ENCODE measurements at regions not wholly inside any gene's neighbourhood (a gene's known extent, or its start where the extent isn't known, plus 50 kb on each side); places are given as distances from the start of the nearest gene placed in this dataset.
"Not testable (repeated sequence)": the region's sequence is repeated elsewhere in the genome, so short reads cannot be mapped to it uniquely, and the experiment has no call there.

DNA sequence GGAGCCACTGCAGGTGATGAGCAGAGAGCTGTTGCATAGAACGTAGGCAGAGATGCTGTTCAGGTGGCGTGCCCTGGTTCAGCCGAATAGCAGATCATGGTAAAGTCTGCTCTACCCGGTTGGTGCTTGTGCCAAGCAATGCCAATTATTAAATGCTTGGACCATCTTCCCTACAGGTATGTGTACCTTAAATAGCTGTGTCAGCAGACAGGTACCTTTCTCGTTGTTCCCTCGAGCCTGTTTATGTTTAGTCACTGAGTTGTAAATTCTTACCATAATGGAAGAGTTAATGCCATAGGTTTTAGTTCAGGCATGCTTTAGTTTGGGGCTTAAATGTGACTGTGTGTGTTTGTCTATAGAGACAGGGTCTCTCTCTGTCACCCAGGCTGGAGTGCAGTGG lies 112.5 kb upstream of the CPM start:
- H3K27me3 ChIP-seq (ENCODE audit: control insufficient read depth in 3 of 3, insufficient read depth in 3 of 3, low read length in 2 of 3), result no peaks in the 10 kb centered on the region
- no peak overlapping the region for H3K9ac ChIP-seq (ENCODE audit: insufficient read depth in 1 of 2, low read length in 2 of 2)
- TF ChIP-seq, protein P1, sequence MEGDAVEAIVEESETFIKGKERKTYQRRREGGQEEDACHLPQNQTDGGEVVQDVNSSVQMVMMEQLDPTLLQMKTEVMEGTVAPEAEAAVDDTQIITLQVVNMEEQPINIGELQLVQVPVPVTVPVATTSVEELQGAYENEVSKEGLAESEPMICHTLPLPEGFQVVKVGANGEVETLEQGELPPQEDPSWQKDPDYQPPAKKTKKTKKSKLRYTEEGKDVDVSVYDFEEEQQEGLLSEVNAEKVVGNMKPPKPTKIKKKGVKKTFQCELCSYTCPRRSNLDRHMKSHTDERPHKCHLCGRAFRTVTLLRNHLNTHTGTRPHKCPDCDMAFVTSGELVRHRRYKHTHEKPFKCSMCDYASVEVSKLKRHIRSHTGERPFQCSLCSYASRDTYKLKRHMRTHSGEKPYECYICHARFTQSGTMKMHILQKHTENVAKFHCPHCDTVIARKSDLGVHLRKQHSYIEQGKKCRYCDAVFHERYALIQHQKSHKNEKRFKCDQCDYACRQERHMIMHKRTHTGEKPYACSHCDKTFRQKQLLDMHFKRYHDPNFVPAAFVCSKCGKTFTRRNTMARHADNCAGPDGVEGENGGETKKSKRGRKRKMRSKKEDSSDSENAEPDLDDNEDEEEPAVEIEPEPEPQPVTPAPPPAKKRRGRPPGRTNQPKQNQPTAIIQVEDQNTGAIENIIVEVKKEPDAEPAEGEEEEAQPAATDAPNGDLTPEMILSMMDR (IDR thresholded peaks at IDR 0.05; ENCODE audit: control extremely low read depth, extremely low read depth), result no peak
- peaks cover 0 to 3% (median 0%) of the 10 kb centered on the region in 5 donors for H3K4me1 ChIP-seq (ENCODE audit: control insufficient read depth in 5 of 5, insufficient read depth in 5 of 5, low read length in 5 of 5)
- 93 to 96% methylated on average over 6 of the region's 6 CpGs for WGBS, 2 donors
- no peaks in the 10 kb centered on the region for H3K9me3 ChIP-seq (ENCODE audit: control insufficient read depth in 4 of 4, insufficient read depth in 3 of 4, low read length in 3 of 4)
- DNase-seq, result no peak
- no peak overlapping the region for H3K27ac ChIP-seq (ENCODE audit: low read depth in 1 of 2, low read length in 1 of 2)
- no peaks in the 10 kb centered on the region for H3K36me3 ChIP-seq (ENCODE audit: control insufficient read depth in 4 of 4, insufficient read depth in 4 of 4, low read length in 4 of 4)
- no peak overlapping the region for H3K4me3 ChIP-seq
- no peak for ATAC-seq (ENCODE audit: insufficient read depth, low FRiP score)

DNA sequence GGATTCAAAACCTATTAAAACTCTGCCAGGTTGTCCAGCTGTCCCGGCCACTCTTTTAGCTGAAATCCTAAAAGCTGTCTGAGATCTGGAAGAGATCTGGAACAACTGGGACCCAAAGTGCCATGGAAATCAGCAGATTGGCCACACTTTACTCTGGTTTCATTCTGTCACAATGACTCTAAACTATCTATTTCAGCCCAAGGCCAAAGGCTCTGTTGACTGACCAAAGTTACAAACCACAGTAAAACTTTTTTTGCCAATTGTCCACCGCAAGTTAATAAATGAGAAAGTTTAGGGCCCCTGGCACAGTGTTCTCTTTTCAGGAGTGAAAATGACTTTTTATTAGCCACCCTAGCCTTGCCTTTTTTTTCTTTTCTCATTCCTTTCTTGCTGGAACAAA lies 113.4 kb upstream of the CPM start:
- no peaks in the 10 kb centered on the region for H3K27me3 ChIP-seq (ENCODE audit: control insufficient read depth in 3 of 3, insufficient read depth in 3 of 3, low read length in 2 of 3)
- H3K9ac ChIP-seq (ENCODE audit: insufficient read depth in 1 of 2, low read length in 2 of 2), result no peak overlapping the region
- WGBS, 2 donors, result 92 to 93% methylated on average over 2 of the region's 2 CpGs

DNA sequence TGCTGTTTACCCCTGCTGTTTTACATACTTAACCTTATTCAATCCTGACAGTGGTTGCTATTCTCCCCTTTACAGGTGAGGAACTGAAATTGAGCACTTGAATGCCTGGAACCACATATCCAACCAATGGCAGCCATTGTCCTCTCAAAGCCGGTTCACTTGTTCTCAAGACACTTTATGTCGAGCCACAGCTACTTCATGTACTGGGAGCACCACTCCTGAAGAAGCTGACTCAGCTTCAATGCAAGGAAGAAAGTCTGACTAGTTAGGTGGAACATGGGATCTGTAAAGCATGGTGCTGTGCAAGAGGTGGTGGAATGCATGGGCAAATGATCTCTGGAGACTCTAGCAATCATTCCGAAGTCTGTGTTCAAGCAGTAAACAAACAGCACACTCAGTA lies 113.9 kb upstream of the CPM start:
- no peak for ATAC-seq (ENCODE audit: insufficient read depth, low FRiP score)
- DNase-seq, result no peak
- Histone ChIP-seq H3K9ac (ENCODE audit: insufficient read depth in 1 of 2, low read length in 2 of 2) (no peak overlapping the region), H3K36me3 (ENCODE audit: control insufficient read depth in 4 of 4, insufficient read depth in 4 of 4, low read length in 4 of 4) (no peaks in the 10 kb centered on the region), H3K9me3 (ENCODE audit: control insufficient read depth in 4 of 4, insufficient read depth in 3 of 4, low read length in 3 of 4) (no peaks in the 10 kb centered on the region), H3K4me1 (ENCODE audit: control insufficient read depth in 5 of 5, insufficient read depth in 5 of 5, low read length in 5 of 5) (peaks cover 0 to 3% (median 0%) of the 10 kb centered on the region in 5 donors), H3K27ac (ENCODE audit: low read depth in 1 of 2, low read length in 1 of 2) (no peak overlapping the region), H3K4me3 (no peak overlapping the region), H3K27me3 (ENCODE audit: control insufficient read depth in 3 of 3, insufficient read depth in 3 of 3, low read length in 2 of 3) (no peaks in the 10 kb centered on the region)
- WGBS, 2 donors, result 75 to 85% methylated on average over 3 of the region's 3 CpGs
- TF ChIP-seq, protein P1 (IDR thresholded peaks at IDR 0.05; ENCODE audit: control extremely low read depth, extremely low read depth), result no peak

More for the DNA sequence above, 113.4 kb upstream of the CPM start:
- Histone ChIP-seq H3K27ac (ENCODE audit: low read depth in 1 of 2, low read length in 1 of 2) (no peak overlapping the region), H3K4me3 (no peak overlapping the region), H3K36me3 (ENCODE audit: control insufficient read depth in 4 of 4, insufficient read depth in 4 of 4, low read length in 4 of 4) (no peaks in the 10 kb centered on the region), H3K9me3 (ENCODE audit: control insufficient read depth in 4 of 4, insufficient read depth in 3 of 4, low read length in 3 of 4) (no peaks in the 10 kb centered on the region), H3K4me1 (ENCODE audit: control insufficient read depth in 5 of 5, insufficient read depth in 5 of 5, low read length in 5 of 5) (peaks cover 0 to 3% (median 0%) of the 10 kb centered on the region in 5 donors)
- ATAC-seq (ENCODE audit: insufficient read depth, low FRiP score) (no peak), DNase-seq (no peak)
- TF ChIP-seq, protein P1 (IDR thresholded peaks at IDR 0.05; ENCODE audit: control extremely low read depth, extremely low read depth), result no peak

DNA sequence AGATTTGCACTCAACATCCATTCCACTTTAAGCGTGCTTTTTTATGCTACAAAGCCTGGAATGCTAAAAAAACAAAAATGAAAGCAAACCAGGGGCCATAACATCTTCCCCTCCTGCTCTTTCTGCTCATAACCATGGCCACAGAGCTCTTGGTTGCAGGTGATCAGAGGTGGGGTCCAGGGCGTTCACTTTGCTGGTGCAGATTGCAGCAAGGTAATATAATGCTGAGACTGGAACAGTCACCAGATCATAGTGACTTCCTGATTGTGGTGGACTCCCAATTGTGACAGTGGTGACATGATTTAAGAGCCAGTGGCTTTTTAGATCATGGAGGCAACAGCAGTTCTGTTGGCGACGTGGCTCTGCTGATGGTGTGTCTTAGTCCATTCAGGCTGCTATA lies 115.0 kb upstream of the CPM start:
- no peaks in the 10 kb centered on the region for H3K36me3 ChIP-seq (ENCODE audit: control insufficient read depth in 4 of 4, insufficient read depth in 4 of 4, low read length in 4 of 4)
- peaks cover 0 to 7% (median 0%) of the 10 kb centered on the region in 5 donors for H3K4me1 ChIP-seq (ENCODE audit: control insufficient read depth in 5 of 5, insufficient read depth in 5 of 5, low read length in 5 of 5)
- no peaks in the 10 kb centered on the region for H3K27me3 ChIP-seq (ENCODE audit: control insufficient read depth in 3 of 3, insufficient read depth in 3 of 3, low read length in 2 of 3)
- H3K9me3 ChIP-seq (ENCODE audit: control insufficient read depth in 4 of 4, insufficient read depth in 3 of 4, low read length in 3 of 4), result no peaks in the 10 kb centered on the region
- no peak overlapping the region for H3K9ac ChIP-seq (ENCODE audit: insufficient read depth in 1 of 2, low read length in 2 of 2)
- 95 to 96% methylated on average over 4 of the region's 4 CpGs for WGBS, 2 donors
- no peak for DNase-seq
- no peak for ATAC-seq (ENCODE audit: insufficient read depth, low FRiP score)
- H3K27ac ChIP-seq (ENCODE audit: low read depth in 1 of 2, low read length in 1 of 2), result no peak overlapping the region
- TF ChIP-seq, protein P1 (IDR thresholded peaks at IDR 0.05; ENCODE audit: control extremely low read depth, extremely low read depth), result no peak
- no peak overlapping the region for H3K4me3 ChIP-seq

DNA sequence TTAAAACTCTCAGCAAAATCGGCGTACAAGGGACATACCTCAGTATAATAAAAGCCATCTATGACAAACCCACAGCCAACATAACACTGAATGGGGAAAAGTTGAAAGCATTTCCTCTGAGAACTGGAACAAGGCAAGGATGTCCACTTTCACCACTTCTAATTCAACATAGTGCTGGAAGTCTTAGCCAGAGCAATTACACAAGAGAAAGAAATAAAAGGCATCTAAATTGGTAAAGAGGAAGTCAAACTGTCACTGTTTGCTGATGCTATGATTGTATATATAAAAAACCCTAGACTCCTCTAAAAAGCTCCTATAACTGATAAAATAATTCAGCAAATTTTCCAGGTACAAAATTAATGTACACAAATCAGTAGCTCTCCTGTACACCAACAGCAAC lies 116.9 kb upstream of the CPM start:
- H3K9me3 ChIP-seq (ENCODE audit: control insufficient read depth in 4 of 4, insufficient read depth in 3 of 4, low read length in 3 of 4); H3K4me3 ChIP-seq; H3K27ac ChIP-seq (ENCODE audit: low read depth in 1 of 2, low read length in 1 of 2); H3K36me3 ChIP-seq (ENCODE audit: control insufficient read depth in 4 of 4, insufficient read depth in 4 of 4, low read length in 4 of 4); DNase-seq; H3K4me1 ChIP-seq (ENCODE audit: control insufficient read depth in 5 of 5, insufficient read depth in 5 of 5, low read length in 5 of 5); H3K27me3 ChIP-seq (ENCODE audit: control insufficient read depth in 3 of 3, insufficient read depth in 3 of 3, low read length in 2 of 3); H3K9ac ChIP-seq (ENCODE audit: insufficient read depth in 1 of 2, low read length in 2 of 2); ATAC-seq (ENCODE audit: insufficient read depth, low FRiP score): not testable (repeated sequence)
- 95 to 96% methylated on average over 2 of the region's 2 CpGs for WGBS, 2 donors
